HPDE6-E6E7 (cell line): ENCODE measurements at regions not wholly inside any gene's neighbourhood (a gene's known extent, or its start where the extent isn't known, plus 50 kb on each side); places are given as distances from the start of the nearest gene placed in this dataset.

ENCODE experiments used
- DNase-seq: peaks from one replicate; pipeline ENCODE4 v3.0.0; 2011; ENCODE audit warnings: missing footprints; ENCODE audit errors: extremely low spot score

- DNase-seq = no peak
These were observed 1237.5 kb downstream of the MRPL39 start for GRCh38 chr21:24369746-24370145.

DNA sequence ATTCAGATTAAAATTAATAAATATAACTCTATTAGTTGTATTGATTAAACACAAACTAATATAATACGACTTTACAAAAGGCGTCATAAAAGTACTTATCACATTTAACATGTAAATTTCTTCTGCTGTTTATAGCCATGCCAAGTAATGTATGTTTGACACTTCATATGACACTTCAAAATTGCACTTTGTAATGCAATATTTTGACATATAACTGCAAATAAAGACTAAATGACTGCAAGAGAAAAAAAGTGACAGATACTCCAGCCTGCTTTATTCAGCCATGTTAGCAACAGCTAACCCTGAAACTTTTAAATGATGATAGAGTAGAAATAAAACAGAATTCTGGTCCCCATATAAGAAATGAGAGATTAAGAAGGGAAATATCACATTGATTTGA, 1238.0 kb downstream of the MRPL39 start:
- DNase-seq = no peak

DNA sequence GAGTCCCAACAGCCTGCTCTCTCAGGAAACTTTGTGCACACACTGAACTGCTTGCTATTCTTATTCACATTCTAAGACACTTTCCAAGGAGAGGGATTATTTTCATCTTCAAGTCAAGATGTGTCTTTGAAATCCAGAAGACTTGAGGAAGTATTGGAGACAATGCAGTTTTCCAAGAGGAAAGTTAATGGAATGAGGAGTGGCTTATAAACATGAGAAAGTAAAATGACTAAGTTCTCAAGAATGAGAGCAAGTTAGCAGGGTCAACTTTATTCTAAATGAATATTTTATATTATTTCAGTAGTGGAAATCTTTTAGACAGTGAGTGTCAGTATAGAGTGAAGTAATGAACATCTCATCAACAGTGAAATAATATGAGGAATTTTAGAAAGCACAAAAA, 1239.3 kb downstream of the MRPL39 start:
- no peak for DNase-seq

DNA sequence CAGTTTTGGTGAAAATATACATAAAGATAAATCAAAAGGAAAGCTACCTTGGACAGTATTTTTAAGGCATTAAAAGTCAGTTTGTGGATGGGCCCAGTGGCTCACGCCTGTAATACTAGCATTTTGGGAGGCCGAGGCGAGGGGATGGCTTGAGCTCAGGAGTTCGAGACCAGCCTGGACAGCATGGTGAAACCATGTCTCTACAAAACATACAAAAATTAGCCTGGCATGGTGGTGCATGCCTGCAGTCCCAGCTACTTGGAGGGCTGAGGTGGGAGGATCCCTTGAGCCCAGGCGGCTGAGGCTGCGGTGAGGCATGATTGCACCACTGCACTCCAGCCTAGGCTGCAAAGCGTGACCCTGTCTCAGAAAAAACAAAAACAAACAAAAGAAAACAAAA, 1253.8 kb downstream of the MRPL39 start:
- DNase-seq = no peak

DNA sequence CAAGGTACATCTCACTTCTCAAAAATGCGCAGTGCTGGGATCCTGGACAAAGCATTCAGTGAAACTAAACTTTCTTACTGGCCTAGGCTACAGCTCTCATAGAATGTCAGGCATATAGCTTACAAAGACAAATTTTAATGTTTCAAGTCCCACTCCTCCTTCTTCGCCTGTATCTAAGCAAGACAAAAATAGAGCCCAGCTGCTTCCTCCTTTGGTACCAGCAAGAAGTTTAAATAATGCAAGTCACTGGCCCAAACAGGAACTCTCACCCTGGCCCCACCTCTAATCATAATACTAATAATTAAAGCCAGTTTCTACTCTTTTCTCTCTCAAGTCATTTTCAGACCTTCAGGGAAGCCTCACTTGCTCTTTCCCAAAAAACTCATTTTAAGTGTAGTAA, 1267.9 kb downstream of the MRPL39 start:
- DNase-seq = no peak

GRCh38 chr21:24336491-24336890, 1270.8 kb downstream of the MRPL39 start:
- DNase-seq = no peak

DNA sequence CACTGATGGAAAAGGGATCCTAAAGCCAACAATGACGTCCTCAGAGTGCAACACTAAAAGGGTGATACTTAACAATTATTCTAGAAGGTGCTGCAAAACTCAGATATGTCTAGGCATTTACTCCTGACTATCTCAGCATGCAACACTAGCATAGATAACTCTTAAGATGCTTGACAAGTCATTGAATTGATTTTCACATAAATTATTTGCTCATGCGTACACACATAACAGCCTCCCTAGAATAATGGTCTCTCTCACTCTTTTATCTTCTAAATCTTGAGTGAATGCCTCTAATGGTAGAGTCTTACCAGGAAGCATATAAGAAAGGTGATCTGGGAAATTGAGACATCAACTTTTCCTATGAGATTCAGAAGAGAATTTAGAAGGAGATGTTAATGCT, 1283.7 kb downstream of the MRPL39 start:
- no peak for DNase-seq

DNA sequence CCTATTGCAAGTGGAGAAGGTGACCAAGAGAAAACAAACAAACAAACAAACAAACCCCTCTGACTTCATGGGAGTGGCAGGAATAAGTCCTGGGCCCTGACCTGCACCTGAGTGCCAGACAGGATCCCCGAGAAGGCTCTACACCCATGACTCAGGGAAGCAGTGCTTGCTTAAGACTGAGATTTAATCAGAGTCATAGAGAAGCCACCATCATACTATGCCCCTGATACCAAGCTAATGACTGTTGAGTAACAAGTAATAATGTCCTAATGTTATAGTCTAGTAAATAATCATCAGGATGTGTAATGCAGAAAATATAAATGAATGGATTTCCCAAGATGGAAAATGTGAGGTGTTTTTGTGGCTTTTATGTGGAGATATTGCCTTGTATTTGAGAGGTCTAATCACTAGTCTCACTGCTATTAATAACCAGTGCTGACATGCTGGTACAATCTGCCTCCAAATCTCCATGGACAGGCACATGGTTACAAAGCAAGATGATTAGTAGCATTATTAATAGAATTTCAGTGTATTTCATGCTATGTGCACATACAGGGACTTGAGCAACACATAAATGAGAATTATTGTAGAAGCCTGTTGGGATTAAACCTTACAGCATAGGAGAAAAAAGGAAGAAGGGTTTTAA, 1290.9 kb downstream of the MRPL39 start:
- no peak for DNase-seq

DNA sequence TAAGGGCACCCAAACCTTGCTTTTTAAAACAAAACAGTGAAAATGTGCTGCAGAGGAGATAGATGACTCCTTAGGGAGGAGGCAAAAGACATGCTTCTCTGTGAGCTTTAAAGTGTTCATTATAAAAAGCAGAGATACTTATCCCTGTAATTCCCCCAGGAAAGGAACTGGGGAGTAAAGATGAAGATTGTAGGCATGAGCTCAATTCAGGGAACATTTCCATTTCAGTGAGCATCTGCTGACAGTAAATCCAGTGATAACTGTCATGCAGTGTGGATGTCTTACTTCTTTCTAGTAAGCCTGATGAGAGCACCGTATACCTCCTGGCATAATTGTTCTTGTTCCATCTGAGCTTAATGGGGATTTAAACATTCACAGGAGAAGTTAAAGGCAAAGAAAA, 1296.5 kb downstream of the MRPL39 start:
- DNase-seq = no peak

DNA sequence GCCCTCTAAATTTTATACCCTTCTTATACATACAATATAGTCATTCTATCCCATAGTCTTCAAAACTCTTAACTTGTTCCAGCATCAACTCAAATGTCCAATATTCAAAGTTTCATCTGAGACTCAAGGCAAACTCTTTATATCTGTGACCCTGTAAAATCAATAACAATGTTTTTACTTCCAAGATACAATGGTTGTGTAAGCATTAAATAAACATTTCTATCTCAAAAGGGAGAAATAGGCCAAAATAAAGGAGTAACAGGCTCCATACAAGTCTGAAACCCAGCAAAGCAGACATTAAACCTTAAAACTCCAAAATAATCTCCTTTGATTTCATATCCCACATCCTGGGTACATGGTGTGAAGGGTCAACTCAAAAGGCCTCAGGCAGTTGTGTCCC, 1299.1 kb downstream of the MRPL39 start:
- DNase-seq = no peak

DNA sequence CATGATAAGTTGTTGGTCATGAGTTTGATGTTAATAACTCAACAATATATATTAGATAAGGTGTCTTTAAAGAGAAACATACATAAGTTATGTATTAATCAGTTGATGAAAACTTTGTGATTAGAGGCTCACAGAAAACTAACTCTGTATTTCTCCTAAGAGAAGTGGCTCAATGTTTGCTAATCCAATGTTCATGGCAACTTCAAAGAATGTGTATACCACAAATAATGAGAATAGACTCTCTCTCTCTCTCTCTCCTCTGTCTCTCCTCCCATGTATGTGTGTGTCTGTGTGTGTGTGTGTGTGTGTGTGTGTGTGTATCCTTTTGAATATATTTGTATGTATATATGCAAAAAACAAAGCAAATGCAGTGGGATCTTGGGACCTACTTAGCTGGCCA, 1304.9 kb downstream of the MRPL39 start:
- DNase-seq = no peak

DNA sequence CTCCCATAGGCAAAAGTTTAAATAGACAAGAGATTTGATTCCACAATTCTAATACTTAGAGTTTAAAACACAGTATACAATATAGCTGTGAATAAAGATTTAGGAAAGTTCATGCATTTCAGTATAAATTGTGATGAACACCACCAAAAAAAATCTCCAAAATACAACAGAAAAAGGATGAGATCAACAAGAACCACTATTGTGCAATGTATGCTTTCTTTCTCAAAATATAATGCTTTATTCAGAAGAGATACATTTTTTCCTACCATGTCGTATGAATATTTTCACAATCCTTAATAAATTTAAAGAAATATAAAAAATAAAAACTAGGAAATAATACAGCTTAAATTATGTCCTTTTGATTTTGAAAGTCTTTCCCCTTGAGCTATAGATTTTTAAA, 1309.2 kb downstream of the MRPL39 start:
- DNase-seq = no peak

DNA sequence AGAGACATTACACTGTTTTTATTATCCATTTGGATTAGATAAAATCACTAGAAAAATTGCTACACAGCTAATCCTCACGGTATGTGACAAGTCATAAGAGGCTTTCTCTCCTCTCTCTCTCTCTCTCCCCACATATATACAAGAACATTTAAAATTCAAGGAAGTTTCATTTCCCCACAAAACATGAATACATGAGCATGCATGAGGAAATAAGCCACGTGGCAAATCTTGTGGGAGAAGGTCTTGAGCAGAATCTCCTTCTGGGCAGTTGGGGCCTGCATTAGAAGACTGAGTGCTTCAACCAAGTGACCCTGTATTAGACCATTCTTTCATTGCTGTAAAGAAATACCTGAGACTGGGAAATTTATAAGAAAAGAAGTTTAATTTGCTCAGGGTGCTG, 1313.1 kb downstream of the MRPL39 start:
- no peak for DNase-seq

DNA sequence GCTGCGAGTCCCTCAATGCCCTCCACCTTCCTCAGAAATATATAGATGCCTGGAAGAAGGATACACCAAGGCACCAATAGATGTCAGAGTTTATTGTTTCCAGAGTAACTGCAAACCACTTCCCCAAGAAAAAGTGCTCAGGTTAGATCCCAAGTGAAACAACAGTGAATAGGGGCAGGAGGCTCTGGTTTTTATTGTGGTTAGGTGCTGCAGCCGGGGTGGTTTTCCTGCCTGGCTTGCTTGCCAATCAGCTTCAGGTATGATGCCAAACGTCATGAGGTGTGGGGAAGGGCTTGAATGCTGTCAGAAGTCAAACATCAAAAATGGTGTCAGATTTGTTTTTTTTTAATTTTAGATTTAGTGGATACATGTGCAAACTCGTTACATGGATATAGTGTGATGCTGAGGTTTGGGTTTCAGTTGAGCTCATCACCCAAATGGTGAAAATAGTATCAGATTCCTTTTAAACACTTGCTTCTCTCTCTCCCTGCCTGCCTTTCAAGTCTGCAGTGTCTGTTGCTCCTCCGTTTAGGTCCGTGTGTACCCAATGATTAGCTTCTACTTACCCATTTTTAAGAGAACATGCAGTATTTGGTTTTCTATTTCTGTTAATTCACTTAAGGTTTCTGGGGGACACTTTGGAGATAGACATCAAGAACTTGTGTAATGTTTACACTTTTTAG, 1317.0 kb downstream of the MRPL39 start:
- no peak for DNase-seq

DNA sequence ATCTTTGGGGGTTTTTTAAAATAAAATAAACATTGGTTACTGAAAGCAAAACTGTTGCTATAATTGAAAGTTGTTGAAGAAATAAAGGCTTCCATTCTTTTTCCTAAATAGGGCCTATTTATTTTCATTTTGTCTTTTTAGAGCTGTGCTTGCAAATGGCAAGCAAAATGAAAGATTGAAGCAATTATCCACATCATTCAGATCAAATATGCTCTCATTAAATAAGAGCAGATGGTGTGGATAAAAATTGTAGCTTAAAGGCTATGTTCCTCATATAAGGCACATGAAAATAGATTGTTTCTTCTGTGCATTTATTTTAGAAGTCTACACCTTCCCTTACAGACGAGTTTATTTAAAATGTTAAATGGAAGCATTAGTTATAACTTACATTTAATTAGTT, 1317.7 kb downstream of the MRPL39 start:
- no peak for DNase-seq

- no peak for DNase-seq
These were observed 1326.7 kb downstream of the MRPL39 start for GRCh38 chr21:24280596-24280995.

- no peak for DNase-seq
These were observed 1328.6 kb downstream of the MRPL39 start for GRCh38 chr21:24278711-24279110.

- DNase-seq = no peak
These were observed 1331.1 kb downstream of the MRPL39 start for GRCh38 chr21:24276204-24276603.

GRCh38 chr21:24275616-24276015, 1331.7 kb downstream of the MRPL39 start:
- DNase-seq = no peak

- DNase-seq = no peak
These were observed 1334.8 kb downstream of the MRPL39 start for GRCh38 chr21:24272521-24272938.

DNA sequence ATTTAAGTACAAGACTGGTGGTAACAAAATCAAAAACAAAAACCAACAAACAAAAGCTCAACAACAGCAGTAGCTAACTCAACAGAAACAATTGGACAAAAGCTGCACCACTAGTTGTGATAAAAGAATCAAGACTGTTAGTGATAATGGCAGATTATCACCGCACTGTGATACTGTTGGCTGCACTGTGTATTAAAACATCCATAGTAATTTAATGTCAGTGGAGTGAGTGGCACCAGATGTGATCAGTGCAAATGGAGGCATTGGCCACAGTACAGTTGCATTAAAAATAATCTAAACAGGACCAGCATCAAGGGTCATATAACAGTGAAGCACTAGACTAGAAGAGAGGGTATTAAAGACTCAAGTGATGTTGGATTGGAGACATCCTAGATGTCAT, 1341.3 kb downstream of the MRPL39 start:
- no peak for DNase-seq

- no peak for DNase-seq
These were observed 1346.5 kb downstream of the MRPL39 start for GRCh38 chr21:24260751-24261150.

- no peak for DNase-seq
These were observed 1348.0 kb downstream of the MRPL39 start for GRCh38 chr21:24259241-24259640.

DNA sequence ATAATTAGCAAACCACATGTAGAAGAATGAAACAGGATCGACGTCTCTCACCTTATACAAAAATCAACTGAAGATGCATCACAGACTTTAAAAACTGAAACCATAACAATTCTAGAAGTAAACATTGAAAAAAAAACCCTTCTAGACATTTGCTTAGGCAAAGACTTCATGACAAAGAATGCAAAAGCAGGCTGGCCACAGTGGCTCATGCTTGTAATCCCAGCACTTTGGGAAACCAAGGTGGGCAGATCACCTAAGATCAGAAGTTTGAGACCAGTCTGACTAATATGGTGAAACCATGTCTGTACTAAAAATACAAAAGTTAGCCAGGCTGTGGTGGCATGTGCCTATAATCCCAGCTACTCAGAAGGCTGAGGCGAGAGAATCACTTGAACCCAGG, 1351.7 kb downstream of the MRPL39 start:
- no peak for DNase-seq
